ENCODE measurements at regions not wholly inside any gene's neighbourhood (a gene's known extent, or its start where the extent isn't known, plus 50 kb on each side); places are given as distances from the start of the nearest gene placed in this dataset.

- 34% methylated on average over 4 of the region's 9 CpGs for WGBS (ENCODE audit: insufficient coverage)
- Histone ChIP-seq H3K4me1 (ENCODE audit: control insufficient read depth, insufficient read depth, low read length) (peaks cover 15% of the 10 kb centered on the region), H3K4me3 (ENCODE audit: low read length) (no peak overlapping the region), H3K27ac (ENCODE audit: low read length) (no peak overlapping the region), H3K9me3 (replicated peaks; ENCODE audit: control insufficient read depth, low read depth, low read length) (no peaks in the 10 kb centered on the region), H3K27me3 (ENCODE audit: control insufficient read depth, insufficient read depth, low read length) (peaks cover 3% of the 10 kb centered on the region), H3K36me3 (ENCODE audit: control insufficient read depth, insufficient read depth, low read length) (no peaks in the 10 kb centered on the region)
- no peak for DNase-seq
These were observed 65.3 kb downstream of the KCNF1 start for GRCh38 chr2:10977003-10977402.

GRCh38 chr2:10977621-10978020 is 65.9 kb downstream of the KCNF1 start:
- WGBS (ENCODE audit: insufficient coverage), result no CpG with 5 or more reads among the region's 7 CpGs
- Histone ChIP-seq H3K4me3 (ENCODE audit: low read length) (peak overlapping the region; percentile 8), H3K9me3 (replicated peaks; ENCODE audit: control insufficient read depth, low read depth, low read length) (peaks cover 2% of the 10 kb centered on the region), H3K27me3 (ENCODE audit: control insufficient read depth, insufficient read depth, low read length) (peaks cover 3% of the 10 kb centered on the region), H3K4me1 (ENCODE audit: control insufficient read depth, insufficient read depth, low read length) (peaks cover 15% of the 10 kb centered on the region), H3K27ac (ENCODE audit: low read length) (no peak overlapping the region), H3K36me3 (ENCODE audit: control insufficient read depth, insufficient read depth, low read length) (no peaks in the 10 kb centered on the region)
- DNase-seq, result peak; percentile 41

DNA sequence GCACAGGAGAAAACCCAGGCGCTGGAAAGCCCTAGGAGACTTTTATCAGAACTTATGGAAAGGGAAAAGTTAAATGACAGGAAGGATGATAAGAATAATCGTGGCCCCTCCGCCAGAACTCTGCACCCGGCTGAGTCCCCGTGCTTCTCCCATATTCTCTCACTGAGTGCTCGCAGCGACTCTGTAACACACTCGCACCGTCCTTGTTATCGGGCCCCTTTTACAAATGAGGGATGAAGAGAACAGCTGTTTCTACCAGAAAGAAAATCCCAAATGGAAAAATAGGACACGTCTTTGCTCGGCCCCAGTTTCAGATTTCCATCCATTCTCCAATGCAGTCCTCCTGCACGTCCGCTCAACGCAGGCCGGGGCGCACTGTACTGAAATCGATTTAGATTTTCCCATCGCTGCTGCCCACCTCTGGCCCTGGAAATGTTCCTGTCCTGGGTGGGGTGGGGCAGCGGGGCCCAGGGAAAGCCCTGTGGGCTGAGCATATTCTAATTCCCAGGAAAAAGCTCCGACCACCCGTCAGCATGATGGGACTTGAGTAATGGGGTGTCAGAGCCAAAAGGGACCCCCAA is 66.4 kb downstream of the KCNF1 start:
- Histone ChIP-seq H3K9me3 (replicated peaks; ENCODE audit: control insufficient read depth, low read depth, low read length) (peaks cover 7% of the 10 kb centered on the region), H3K4me3 (ENCODE audit: low read length) (peak overlapping the region; percentile 8), H3K27ac (ENCODE audit: low read length) (no peak overlapping the region), H3K27me3 (ENCODE audit: control insufficient read depth, insufficient read depth, low read length) (peaks cover 3% of the 10 kb centered on the region), H3K36me3 (ENCODE audit: control insufficient read depth, insufficient read depth, low read length) (no peaks in the 10 kb centered on the region), H3K4me1 (ENCODE audit: control insufficient read depth, insufficient read depth, low read length) (peaks cover 18% of the 10 kb centered on the region)
- 23% methylated on average over 15 of the region's 22 CpGs for WGBS (ENCODE audit: insufficient coverage)
- DNase-seq, result peak; percentile 75

GRCh38 chr2:10980071-10980470 is 68.3 kb downstream of the KCNF1 start:
- H3K9me3 ChIP-seq (replicated peaks; ENCODE audit: control insufficient read depth, low read depth, low read length), result peaks cover 22% of the 10 kb centered on the region
- no peak overlapping the region for H3K27ac ChIP-seq (ENCODE audit: low read length)
- no peak for DNase-seq
- no peaks in the 10 kb centered on the region for H3K36me3 ChIP-seq (ENCODE audit: control insufficient read depth, insufficient read depth, low read length)
- H3K4me1 ChIP-seq (ENCODE audit: control insufficient read depth, insufficient read depth, low read length), result peaks cover 31% of the 10 kb centered on the region
- H3K4me3 ChIP-seq (ENCODE audit: low read length), result no peak overlapping the region
- peaks cover 9% of the 10 kb centered on the region for H3K27me3 ChIP-seq (ENCODE audit: control insufficient read depth, insufficient read depth, low read length)
- no CpG with 5 or more reads among the region's 3 CpGs for WGBS (ENCODE audit: insufficient coverage)

- H3K4me1 ChIP-seq (ENCODE audit: control insufficient read depth, insufficient read depth, low read length), result peaks cover 31% of the 10 kb centered on the region
- no peaks in the 10 kb centered on the region for H3K36me3 ChIP-seq (ENCODE audit: control insufficient read depth, insufficient read depth, low read length)
- DNase-seq, result no peak
- no peak overlapping the region for H3K4me3 ChIP-seq (ENCODE audit: low read length)
- H3K27ac ChIP-seq (ENCODE audit: low read length), result no peak overlapping the region
- H3K9me3 ChIP-seq (replicated peaks; ENCODE audit: control insufficient read depth, low read depth, low read length), result peaks cover 22% of the 10 kb centered on the region
- 86% methylated on average over 6 of the region's 7 CpGs for WGBS (ENCODE audit: insufficient coverage)
- H3K27me3 ChIP-seq (ENCODE audit: control insufficient read depth, insufficient read depth, low read length), result peaks cover 9% of the 10 kb centered on the region
These were observed 69.2 kb downstream of the KCNF1 start for GRCh38 chr2:10980886-10981425.

DNA sequence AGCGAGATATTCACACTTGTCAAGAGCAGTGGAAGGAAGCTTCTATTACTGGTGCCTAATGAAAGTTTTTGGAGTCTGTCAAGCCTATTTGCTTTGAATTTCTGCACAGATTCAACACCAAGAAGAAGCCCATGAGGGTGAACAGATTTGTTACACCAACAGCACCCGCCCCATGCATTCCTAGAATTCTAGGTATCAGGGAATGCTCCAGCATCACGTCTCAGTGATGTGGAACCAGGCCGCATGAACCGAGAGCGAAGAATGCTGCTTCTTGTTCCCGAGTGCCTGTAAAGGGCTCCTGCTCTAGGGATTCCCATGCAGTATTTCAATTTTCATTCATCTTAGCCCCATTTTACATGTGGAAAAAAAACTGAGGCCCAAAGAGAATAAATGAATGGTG is 69.7 kb downstream of the KCNF1 start:
- peaks cover 31% of the 10 kb centered on the region for H3K4me1 ChIP-seq (ENCODE audit: control insufficient read depth, insufficient read depth, low read length)
- peaks cover 9% of the 10 kb centered on the region for H3K27me3 ChIP-seq (ENCODE audit: control insufficient read depth, insufficient read depth, low read length)
- peaks cover 22% of the 10 kb centered on the region for H3K9me3 ChIP-seq (replicated peaks; ENCODE audit: control insufficient read depth, low read depth, low read length)
- 73% methylated on average over 2 of the region's 7 CpGs for WGBS (ENCODE audit: insufficient coverage)
- no peak overlapping the region for H3K27ac ChIP-seq (ENCODE audit: low read length)
- H3K36me3 ChIP-seq (ENCODE audit: control insufficient read depth, insufficient read depth, low read length), result no peaks in the 10 kb centered on the region
- H3K4me3 ChIP-seq (ENCODE audit: low read length), result no peak overlapping the region
- DNase-seq, result no peak

- Histone ChIP-seq H3K27ac (ENCODE audit: low read length) (no peak overlapping the region), H3K4me3 (ENCODE audit: low read length) (no peak overlapping the region), H3K27me3 (ENCODE audit: control insufficient read depth, insufficient read depth, low read length) (peaks cover 9% of the 10 kb centered on the region), H3K4me1 (ENCODE audit: control insufficient read depth, insufficient read depth, low read length) (peaks cover 30% of the 10 kb centered on the region), H3K36me3 (ENCODE audit: control insufficient read depth, insufficient read depth, low read length) (no peaks in the 10 kb centered on the region), H3K9me3 (replicated peaks; ENCODE audit: control insufficient read depth, low read depth, low read length) (peaks cover 22% of the 10 kb centered on the region)
- WGBS (ENCODE audit: insufficient coverage), result 55% methylated on average over 8 of the region's 13 CpGs
- peak; percentile 52 for DNase-seq
These were observed 70.3 kb downstream of the KCNF1 start for GRCh38 chr2:10981941-10982431.

- no peak overlapping the region for H3K4me3 ChIP-seq (ENCODE audit: low read length)
- WGBS (ENCODE audit: insufficient coverage), result 18% methylated on average over 22 of the region's 25 CpGs
- peaks cover 9% of the 10 kb centered on the region for H3K27me3 ChIP-seq (ENCODE audit: control insufficient read depth, insufficient read depth, low read length)
- H3K4me1 ChIP-seq (ENCODE audit: control insufficient read depth, insufficient read depth, low read length), result peaks cover 22% of the 10 kb centered on the region
- no peaks in the 10 kb centered on the region for H3K36me3 ChIP-seq (ENCODE audit: control insufficient read depth, insufficient read depth, low read length)
- peak; percentile 85 for DNase-seq
- peaks cover 22% of the 10 kb centered on the region for H3K9me3 ChIP-seq (replicated peaks; ENCODE audit: control insufficient read depth, low read depth, low read length)
- peak overlapping the region; percentile 67 for H3K27ac ChIP-seq (ENCODE audit: low read length)
These were observed 71.4 kb downstream of the KCNF1 start for GRCh38 chr2:10982931-10983701.

DNA sequence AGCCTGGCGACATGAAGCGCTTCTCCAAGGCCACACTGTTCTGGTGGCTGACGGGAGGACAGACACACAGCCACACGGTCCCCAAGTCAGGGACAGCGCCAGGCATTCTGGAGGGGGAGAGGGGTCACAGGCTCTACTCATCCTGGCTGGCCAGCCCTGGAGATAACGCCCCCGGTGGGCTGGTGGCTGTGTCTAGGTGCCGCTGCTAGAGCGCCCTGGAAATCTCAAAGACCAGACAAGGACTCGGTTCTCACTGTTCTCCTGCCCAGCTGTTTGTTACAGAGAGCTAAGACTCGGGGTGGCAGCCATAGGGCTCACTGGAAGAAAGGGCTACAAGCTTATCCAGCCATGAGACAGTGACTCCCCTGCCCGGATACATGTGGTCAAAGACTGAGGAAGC is 72.0 kb downstream of the KCNF1 start:
- H3K9me3 ChIP-seq (replicated peaks; ENCODE audit: control insufficient read depth, low read depth, low read length), result peaks cover 22% of the 10 kb centered on the region
- WGBS (ENCODE audit: insufficient coverage), result 40% methylated on average over 12 of the region's 12 CpGs
- peaks cover 9% of the 10 kb centered on the region for H3K27me3 ChIP-seq (ENCODE audit: control insufficient read depth, insufficient read depth, low read length)
- H3K4me3 ChIP-seq (ENCODE audit: low read length), result no peak overlapping the region
- peaks cover 17% of the 10 kb centered on the region for H3K4me1 ChIP-seq (ENCODE audit: control insufficient read depth, insufficient read depth, low read length)
- peak overlapping the region; percentile 62 for H3K27ac ChIP-seq (ENCODE audit: low read length)
- H3K36me3 ChIP-seq (ENCODE audit: control insufficient read depth, insufficient read depth, low read length), result no peaks in the 10 kb centered on the region
- DNase-seq, result peak; percentile 10

- DNase-seq, result peak; percentile 62
These were observed 72.8 kb downstream of the KCNF1 start for GRCh38 chr2:10984418-10985135.

More at GRCh38 chr2:10984418-10985135, 72.8 kb downstream of the KCNF1 start:
- H3K9me3 ChIP-seq (replicated peaks; ENCODE audit: control insufficient read depth, low read depth, low read length), result peaks cover 22% of the 10 kb centered on the region
- no peak overlapping the region for H3K27ac ChIP-seq (ENCODE audit: low read length)
- no peaks in the 10 kb centered on the region for H3K36me3 ChIP-seq (ENCODE audit: control insufficient read depth, insufficient read depth, low read length)
- H3K27me3 ChIP-seq (ENCODE audit: control insufficient read depth, insufficient read depth, low read length), result peaks cover 6% of the 10 kb centered on the region
- H3K4me1 ChIP-seq (ENCODE audit: control insufficient read depth, insufficient read depth, low read length), result peaks cover 16% of the 10 kb centered on the region
- H3K4me3 ChIP-seq (ENCODE audit: low read length), result no peak overlapping the region
- no CpG with 5 or more reads among the region's 6 CpGs for WGBS (ENCODE audit: insufficient coverage)
